ENCODE measurements at regions not wholly inside any gene's neighbourhood (a gene's known extent, or its start where the extent isn't known, plus 50 kb on each side); places are given as distances from the start of the nearest gene placed in this dataset.

- DNase-seq (ENCODE audit: low read depth): no peak
These were observed 49.9 kb upstream of the HS6ST1 start for GRCh38 chr2:128368437-128369107.

GRCh38 chr2:128369108-128369555 is 50.5 kb upstream of the HS6ST1 start:
- peak; percentile 49 for DNase-seq (ENCODE audit: low read depth)

DNA sequence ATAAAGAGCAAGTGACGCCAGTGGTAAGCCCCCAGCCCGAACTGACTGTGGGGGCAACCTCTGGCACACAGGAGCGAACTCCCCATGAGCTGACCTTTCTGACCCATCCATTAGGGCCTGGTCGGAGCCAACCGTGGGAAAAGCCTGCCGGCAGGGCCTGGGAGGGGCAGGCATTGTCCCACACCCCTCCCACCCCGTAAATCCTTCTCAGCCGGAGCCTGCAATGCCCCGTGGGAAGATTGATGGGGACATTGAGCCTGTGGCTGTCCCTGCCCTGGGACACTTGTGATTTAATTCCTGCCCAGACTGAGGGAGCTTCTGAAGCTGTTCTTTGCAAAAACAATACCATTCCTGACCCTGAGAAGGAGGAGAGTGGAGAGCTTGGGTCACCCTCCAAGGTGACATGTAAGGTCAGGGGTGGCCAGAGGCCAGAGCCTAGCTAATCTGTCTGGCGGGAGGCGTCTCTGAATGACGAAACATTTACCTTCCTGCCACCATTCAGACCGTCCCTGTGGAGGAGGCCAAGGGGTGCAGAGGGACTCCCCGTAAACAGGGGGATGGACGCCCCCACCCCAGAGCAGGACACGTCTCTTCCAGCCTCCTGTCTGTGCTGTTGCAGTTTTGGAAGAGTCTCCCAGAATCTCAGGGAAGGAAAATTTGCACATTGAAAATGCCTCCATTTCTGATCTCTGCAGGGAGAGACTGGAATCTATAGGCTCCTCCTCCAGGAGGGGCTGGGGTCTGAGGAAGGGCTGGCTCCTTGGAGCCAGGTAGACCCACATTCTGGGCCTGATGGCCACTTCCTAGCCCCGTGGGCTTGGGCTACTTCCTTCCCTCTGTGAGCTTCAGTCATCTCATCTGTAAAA is 51.2 kb upstream of the HS6ST1 start:
- no peak for DNase-seq (ENCODE audit: low read depth)

GRCh38 chr2:128370468-128371247 is 52.0 kb upstream of the HS6ST1 start:
- DNase-seq (ENCODE audit: low read depth): peak; percentile 49

DNA sequence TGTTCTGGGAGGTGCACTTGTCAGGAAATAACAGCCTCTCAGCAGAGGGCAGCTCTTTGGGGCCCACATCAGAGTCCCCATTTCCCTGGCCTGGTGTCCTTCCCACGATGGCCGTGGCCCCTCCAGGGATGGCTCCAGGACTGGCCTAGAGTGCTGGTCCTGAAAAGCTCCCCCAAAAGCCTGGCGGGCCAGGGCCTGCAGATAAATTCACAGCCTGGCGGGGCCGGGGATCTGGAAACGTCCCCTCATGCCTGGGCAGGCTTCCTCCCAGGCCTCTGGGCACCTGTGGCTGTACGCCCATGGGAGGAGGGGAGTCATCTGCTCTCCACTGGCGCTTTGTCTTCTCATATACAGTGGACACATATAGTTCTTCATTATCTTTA is 52.6 kb upstream of the HS6ST1 start:
- DNase-seq (ENCODE audit: low read depth): no peak

DNA sequence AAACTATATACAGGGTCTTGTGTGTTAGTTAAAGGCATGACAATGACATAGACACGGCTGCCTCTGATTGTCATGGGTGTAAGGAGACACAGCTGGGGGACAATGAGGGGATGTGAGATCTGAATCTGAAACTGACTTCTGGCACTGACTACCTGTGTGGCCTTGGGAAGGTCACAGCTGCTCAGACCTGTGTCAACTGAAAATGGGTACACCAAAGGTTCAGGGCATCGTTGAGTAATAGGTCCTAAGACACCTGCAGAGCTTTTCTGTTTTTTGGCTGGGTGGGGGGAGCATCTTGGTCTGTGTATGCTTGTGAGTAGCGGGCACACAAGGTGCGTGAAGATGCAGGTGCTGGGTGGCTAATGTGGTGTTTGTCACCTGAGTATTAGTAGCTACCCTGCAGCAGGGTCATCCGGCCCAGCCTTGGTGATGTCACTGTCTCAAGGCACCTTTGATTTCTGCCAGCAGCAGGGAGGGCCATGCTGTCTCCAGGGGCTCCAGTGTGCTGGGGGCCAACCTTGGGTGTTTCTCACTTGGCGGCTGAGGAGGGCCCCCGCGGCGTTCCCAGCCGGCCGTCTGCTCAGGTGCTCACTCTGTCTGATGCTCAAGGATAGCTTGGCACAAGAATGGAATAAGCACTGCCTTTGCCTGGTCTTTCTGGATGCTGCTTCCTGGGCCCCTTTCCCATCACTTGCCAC is 53.1 kb upstream of the HS6ST1 start:
- no peak for DNase-seq (ENCODE audit: low read depth)

DNA sequence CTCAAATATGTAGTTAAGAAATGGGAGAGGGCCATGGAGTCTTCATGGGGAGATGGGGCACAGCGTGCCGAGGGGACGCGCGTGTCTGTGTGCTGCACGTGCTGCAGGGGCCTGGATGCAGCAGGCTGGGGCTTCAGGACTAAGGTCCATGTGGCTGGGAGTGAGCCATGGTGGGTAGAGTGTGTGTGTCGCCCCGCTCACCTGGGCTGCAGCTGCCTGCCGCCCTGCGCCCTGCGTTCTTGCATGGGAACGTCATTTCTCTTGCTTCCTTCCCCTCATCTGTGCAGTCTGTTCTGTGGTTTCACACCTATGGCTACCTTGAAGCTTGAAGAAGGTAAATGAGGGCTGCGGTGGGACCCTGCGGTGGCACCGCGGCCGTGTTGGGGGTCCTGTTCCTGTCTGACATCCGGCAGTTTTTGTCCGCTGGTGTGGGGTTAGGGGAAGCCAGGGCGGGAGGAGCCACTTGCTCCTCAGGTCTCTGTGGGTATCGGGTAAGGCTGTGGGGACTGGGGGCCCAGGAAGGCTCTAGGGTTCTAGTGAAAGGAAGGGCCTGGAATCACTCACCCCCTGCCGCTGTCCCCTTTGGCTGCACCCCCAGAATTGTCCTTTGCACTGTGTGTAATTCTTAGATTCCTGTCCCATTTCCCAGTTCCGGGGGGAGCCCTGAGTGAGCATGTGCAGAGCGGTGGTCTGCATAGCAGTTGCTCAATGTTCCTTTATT is 54.1 kb upstream of the HS6ST1 start:
- DNase-seq (ENCODE audit: low read depth): no peak

- DNase-seq (ENCODE audit: low read depth): no peak
These were observed 54.9 kb upstream of the HS6ST1 start for GRCh38 chr2:128373451-128374000.

GRCh38 chr2:128374001-128374710 is 55.5 kb upstream of the HS6ST1 start:
- peak; percentile 95 for DNase-seq (ENCODE audit: low read depth)

DNA sequence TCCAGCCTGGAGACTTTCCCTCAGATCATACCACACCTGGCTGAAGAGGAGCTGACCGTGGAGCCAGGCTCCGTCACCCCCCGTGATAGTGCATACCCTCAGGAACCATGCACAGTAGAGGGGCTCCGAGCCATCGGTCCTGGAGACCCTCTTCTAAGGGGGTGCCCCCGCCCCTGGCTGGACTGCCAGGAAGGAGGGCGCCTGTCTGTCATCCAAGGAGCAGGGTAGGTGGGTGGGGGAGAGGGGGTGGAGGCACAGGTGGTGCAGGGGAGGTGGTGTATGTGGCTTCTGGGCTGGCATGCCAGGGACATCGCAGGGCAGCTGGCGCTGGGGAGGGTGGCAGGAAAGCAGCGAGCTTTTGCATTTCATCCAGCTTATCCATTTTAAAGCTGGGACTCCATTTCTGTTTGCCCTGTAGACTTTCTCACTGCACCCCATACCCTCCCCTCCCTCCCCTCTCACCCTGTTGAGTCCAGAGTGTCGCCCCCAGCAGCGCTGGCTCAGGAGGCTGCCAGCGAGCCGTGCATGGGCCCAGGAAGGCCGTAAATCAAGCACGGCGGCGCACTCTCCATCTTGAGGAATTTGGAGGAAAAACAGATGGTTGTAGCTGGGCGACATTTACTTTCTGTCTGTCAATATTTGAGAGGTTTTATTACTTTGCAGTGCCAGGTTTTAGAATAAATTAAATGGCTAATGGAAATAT is 56.2 kb upstream of the HS6ST1 start:
- DNase-seq (ENCODE audit: low read depth): peak; percentile 63

- DNase-seq (ENCODE audit: low read depth): no peak
These were observed 56.8 kb upstream of the HS6ST1 start for GRCh38 chr2:128375454-128375853.

DNA sequence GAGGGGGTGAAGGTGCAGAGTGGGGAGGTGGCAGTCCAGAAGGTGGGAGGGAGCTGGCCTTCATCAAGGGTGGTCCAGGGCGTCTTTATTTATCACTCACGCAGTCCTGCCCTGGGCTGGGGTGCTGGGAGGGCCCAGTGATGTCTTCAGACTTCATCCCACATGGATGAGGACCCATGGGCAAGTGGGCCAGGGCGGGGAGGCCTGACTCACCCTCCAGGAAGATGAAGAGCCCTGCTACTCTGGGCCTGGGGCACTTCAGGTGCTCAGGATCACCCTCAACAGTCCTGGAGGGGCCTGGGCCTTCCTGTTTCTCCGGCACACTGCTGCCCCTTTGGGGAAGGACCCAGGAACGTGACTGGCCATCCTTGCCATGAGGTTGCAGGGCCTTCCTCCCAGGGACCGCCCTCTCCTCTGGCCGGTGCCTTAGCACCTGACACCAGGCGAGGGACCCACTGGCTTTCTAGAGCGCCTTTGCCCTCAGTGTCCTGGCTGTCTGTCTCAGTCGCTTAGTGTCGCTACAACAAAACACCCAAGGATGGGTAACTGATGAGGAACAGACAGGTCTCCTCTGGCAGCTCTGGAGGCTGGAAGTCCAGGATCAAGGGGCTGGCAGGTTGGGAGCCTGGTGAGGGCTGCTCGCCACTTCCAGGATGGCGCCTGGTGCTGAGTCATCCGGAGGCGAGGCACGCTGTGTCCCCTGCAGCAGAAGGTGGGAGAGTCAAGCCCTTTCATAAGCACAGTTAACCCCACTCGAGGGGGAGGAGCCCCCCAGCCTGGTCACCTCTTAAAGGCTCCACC is 57.8 kb upstream of the HS6ST1 start:
- no peak for DNase-seq (ENCODE audit: low read depth)

GRCh38 chr2:128377071-128377910 is 58.6 kb upstream of the HS6ST1 start:
- no peak for DNase-seq (ENCODE audit: low read depth)

DNA sequence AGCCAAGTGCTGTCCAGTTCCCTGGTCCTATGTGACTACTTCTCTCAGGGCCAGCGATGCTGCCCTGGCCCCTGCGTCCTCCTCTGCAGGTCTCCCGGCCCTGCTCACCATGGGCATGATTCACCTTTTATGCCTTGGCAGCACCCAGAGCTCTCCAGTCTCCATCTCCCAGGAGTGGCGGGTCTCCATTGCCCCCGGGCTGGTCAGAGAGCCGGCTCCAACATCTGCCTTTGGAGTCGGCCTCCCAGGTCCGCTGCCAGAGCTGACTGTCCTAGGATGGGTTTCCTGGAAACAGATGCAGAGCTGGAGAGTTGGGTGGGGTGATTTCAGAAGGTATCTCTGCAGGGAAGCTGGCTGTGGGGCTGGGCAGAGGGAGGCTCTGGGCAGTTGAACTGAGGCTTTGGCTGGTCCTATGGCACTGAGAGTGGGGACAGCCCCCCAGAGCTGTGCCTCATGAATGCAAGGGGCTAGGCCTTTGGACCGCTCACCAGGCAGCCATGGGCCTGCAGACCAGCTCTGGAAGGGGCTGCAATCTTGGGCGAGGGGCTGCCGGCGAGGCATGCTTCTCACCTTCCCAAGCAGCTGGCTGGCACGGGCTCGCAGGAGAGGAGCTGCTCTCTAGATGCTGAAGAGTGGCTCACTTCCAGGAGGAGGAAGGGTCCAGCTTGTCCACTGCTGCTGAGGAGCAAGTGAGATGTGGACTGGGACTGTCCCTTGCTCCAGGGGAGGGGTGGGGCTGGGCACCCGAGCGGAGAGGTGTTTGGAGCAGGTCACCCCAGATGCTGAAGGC is 59.8 kb upstream of the HS6ST1 start:
- no peak for DNase-seq (ENCODE audit: low read depth)

DNA sequence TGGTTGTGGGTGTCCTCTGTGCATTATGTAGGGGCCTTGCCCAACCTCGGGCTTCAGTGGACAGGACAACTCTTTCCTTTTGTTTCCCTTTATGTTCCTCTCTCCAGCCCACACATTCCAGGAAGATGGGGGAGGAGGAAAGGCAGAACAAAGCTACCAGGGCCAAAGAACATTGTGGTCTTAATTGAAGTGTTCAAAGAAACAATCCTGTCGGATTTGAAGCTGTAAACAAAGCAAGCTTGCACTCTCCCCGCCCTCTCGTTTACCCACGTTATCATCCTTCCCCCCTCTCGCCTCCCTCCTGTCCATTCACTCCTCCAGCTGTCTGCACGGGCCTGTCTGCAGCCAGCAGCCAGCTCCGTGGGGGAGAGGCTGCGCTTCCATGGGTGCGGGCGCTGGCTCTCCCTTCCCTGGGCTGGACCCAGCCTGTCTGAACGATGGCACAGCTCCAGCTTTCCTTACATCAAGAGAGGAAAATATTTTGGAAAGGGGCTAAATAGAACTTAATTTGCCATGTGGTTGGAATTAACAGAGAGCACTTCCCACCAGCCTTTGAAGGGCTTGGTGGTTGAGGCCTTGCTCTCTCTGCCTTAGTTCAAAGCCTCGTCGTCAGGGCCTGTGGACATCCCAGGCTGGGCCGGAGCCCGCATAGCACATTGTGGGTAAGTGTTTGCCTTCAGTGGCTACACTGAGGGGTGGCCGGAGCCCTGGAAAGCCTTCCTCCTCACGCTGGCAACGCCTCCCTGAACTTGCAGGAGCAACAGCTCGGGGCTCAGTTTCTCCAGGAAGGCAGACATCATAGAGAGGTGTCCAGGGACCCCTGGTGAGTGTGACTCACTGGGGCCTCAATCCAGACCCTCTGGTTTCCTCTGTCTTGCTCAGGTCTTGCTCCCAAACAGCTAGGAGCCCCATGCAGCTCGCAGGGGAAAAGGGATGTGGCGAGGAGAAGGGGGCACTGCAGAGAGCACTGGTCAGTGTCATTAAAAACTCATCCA is 60.6 kb upstream of the HS6ST1 start:
- peak; percentile 77 for DNase-seq (ENCODE audit: low read depth)
